Transverse colon (tissue), 4 donors: ENCODE measurements at regions not wholly inside any gene's neighbourhood (a gene's known extent, or its start where the extent isn't known, plus 50 kb on each side); places are given as distances from the start of the nearest gene placed in this dataset.

Experiments used
- DNase-seq: peaks from one replicate; pipeline ENCODE4 v3.0.0-alpha.2; 2019
- H3K27ac ChIP-seq, 4 donors: fragments of 200-600 bp; sonication (generic); 2 replicates each; pipeline ENCODE4 v1.5.1; 2016 to 2018; ENCODE audit warnings: inconsistent platforms in 4 of 4
- H3K27me3 ChIP-seq: fragments of 200-600 bp; sonication (generic); 2 replicates; pipeline ENCODE4 v1.5.1; 2017; ENCODE audit warnings: inconsistent platforms
- H3K36me3 ChIP-seq, 4 donors: fragments of 200-600 bp; sonication (generic); 2 replicates each; pipeline ENCODE4 v1.5.1; 2017 to 2019; ENCODE audit warnings: inconsistent platforms in 4 of 4
- H3K4me1 ChIP-seq, 4 donors: fragments of 200-600 bp; sonication (generic); 2 replicates each; pipeline ENCODE4 v1.5.1; 2017 to 2020; ENCODE audit warnings: inconsistent platforms in 4 of 4
- H3K4me3 ChIP-seq, 4 donors: fragments of 200-600 bp; sonication (generic); 1 replicate in 1 of 4; 2 replicates in 3 of 4; pipeline versions ENCODE4 v1.5.1 to v1.6.1; 2017 to 2019; ENCODE audit warnings: inconsistent platforms in 4 of 4
- H3K9me3 ChIP-seq, 2 donors: fragments of 200-600 bp; sonication (generic); 2 replicates each; pipeline ENCODE4 v1.5.1; 2017 to 2019; ENCODE audit warnings: inconsistent platforms in 2 of 2
- EP300 ChIP-seq: sonication (generic); formaldehyde crosslinking; IDR thresholded peaks from one replicate; pipeline ENCODE4 v1.6.1; 2017; ENCODE audit warnings: antibody characterized with exemption, low read depth
- POLR2A ChIP-seq: fragments of 450-650 bp; IDR thresholded peaks from one replicate; pipeline ENCODE4 v1.6.1; 2016; ENCODE audit warnings: antibody characterized with exemption, mild to moderate bottlenecking, moderate library complexity
- POLR2AphosphoS5 ChIP-seq, 3 donors: sonication (generic); formaldehyde crosslinking; IDR thresholded peaks; one replicate each; pipeline ENCODE4 v1.6.1; 2016; ENCODE audit warnings: antibody characterized with exemption in 3 of 3
- WGBS, 2 donors: methylation state at CpG; one replicate each; pipeline ENCODE4 v1.1.5; 2018; ENCODE audit warnings: low coverage in 1 of 2; 5-methylcytosine and 5-hydroxymethylcytosine counted together
- in situ Hi-C, 4 donors: fragments of 200-750 bp; cut with MboI; loops; one replicate each; pipeline versions ENCODE4 v1.15.0 to v1.15.1; 2017; ENCODE audit warnings: low sequenced_read_pairs in 3 of 4, low pct_ligation_motif_present in 1 of 4, low pct_unique_long_range_greater_than_20kb in 1 of 4
- intact Hi-C: fragments of 100-400 bp; cut with DNase I; formaldehyde crosslinking; loops from one replicate; pipeline ENCODE4 v1.15.1; 2023; ENCODE audit warnings: low total_unique reads
- TF ChIP-seq, protein P1 (sequence below), 5 experiments: fragments of 200-600 bp in 3 of 5; fragments of 450-650 bp in 2 of 5; sonication (generic) in 3 of 5; IDR thresholded peaks; 1 replicate in 2 of 5; 2 replicates in 3 of 5; pipeline ENCODE4 v1.5.1; 2016 to 2017; ENCODE audit warnings: antibody characterized with exemption in 5 of 5, inconsistent platforms in 3 of 5, mild to moderate bottlenecking in 2 of 5, moderate library complexity in 1 of 5

DNA sequence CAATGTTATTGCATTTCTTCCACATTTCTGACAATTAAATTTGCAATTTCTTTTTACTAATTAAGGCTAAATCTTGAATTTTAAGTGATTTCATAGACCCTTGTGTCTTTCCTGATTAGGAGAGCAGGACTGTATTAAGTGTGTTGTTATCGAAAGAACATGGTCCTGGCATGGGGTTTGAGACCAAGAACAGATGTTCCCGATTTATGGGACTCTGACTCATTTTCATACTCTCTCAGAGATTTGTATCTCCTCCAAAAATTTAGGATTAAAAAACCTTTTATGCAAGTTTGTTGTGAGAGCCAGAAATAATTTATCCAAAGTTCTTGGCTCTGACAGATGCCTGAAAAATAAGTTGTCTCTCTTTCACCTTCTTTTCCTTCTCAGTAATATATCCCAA lies 589.3 kb upstream of the ARGLU1 start:
- TF ChIP-seq POLR2AphosphoS5 (IDR thresholded peaks at IDR 0.05) (no peak), POLR2A (no peak), EP300 (no peak)
- TF ChIP-seq, protein P1, sequence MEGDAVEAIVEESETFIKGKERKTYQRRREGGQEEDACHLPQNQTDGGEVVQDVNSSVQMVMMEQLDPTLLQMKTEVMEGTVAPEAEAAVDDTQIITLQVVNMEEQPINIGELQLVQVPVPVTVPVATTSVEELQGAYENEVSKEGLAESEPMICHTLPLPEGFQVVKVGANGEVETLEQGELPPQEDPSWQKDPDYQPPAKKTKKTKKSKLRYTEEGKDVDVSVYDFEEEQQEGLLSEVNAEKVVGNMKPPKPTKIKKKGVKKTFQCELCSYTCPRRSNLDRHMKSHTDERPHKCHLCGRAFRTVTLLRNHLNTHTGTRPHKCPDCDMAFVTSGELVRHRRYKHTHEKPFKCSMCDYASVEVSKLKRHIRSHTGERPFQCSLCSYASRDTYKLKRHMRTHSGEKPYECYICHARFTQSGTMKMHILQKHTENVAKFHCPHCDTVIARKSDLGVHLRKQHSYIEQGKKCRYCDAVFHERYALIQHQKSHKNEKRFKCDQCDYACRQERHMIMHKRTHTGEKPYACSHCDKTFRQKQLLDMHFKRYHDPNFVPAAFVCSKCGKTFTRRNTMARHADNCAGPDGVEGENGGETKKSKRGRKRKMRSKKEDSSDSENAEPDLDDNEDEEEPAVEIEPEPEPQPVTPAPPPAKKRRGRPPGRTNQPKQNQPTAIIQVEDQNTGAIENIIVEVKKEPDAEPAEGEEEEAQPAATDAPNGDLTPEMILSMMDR (IDR thresholded peaks at IDR 0.05), result no peak
- 65 to 66% methylated on average over 2 of the region's 2 CpGs for WGBS, 2 donors
- Histone ChIP-seq H3K9me3 (no peaks in the 10 kb centered on the region), H3K4me1 (no peaks in the 10 kb centered on the region), H3K4me3 (no peak overlapping the region), H3K27me3 (no peaks in the 10 kb centered on the region), H3K27ac (no peak overlapping the region), H3K36me3 (no peaks in the 10 kb centered on the region)
- in situ Hi-C loops, result no loop called here
- DNase-seq, result no peak
- intact Hi-C loops, result no loop called here

DNA sequence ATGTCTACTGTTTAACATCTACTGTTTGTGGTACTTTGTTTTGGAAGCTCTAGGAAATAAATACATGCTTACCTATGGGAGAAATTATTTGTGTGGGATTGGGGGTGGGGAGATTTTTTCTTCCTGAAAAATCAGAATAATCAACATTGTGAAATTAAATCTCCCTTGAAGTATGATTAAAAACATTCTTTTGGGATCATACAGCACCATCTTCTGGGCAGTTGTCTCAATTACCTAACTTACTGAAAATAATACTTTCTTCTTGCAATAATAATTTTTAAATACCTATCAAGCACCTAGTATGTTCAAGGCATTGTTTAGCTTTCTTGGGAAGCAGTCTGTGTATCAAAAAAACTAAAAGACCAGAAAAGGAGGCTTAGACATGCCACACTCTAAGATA lies 576.5 kb upstream of the ARGLU1 start:
- Histone ChIP-seq H3K27ac (no peak overlapping the region), H3K4me3 (no peak overlapping the region), H3K36me3 (no peaks in the 10 kb centered on the region), H3K9me3 (no peaks in the 10 kb centered on the region), H3K27me3 (no peaks in the 10 kb centered on the region), H3K4me1 (no peaks in the 10 kb centered on the region)
- TF ChIP-seq EP300 (no peak), POLR2A (no peak), POLR2AphosphoS5 (IDR thresholded peaks at IDR 0.05) (no peak)
- TF ChIP-seq, protein P1 (IDR thresholded peaks at IDR 0.05), result no peak
- in situ Hi-C loops, result no loop called here
- no peak for DNase-seq
- intact Hi-C loops, result no loop called here

GRCh38 chr13:107141767-107142166 lies 573.8 kb upstream of the ARGLU1 start:
- in situ Hi-C loops (no loop called here), intact Hi-C loops (no loop called here)
- TF ChIP-seq POLR2A (no peak), POLR2AphosphoS5 (IDR thresholded peaks at IDR 0.05) (no peak), EP300 (no peak)
- TF ChIP-seq, protein P1 (IDR thresholded peaks at IDR 0.05), result no peak
- WGBS, 2 donors, result 47 to 60% methylated on average over 3 of the region's 3 CpGs
- no peak overlapping the region for H3K27ac ChIP-seq
- no peak overlapping the region for H3K4me3 ChIP-seq
- DNase-seq, result no peak
- H3K9me3 ChIP-seq, result no peaks in the 10 kb centered on the region
- no peaks in the 10 kb centered on the region for H3K27me3 ChIP-seq
- H3K4me1 ChIP-seq, result no peaks in the 10 kb centered on the region
- H3K36me3 ChIP-seq, result no peaks in the 10 kb centered on the region

- H3K4me1 ChIP-seq, result no peaks in the 10 kb centered on the region
- no peak overlapping the region for H3K4me3 ChIP-seq
- no peak for DNase-seq
- H3K36me3 ChIP-seq, result no peaks in the 10 kb centered on the region
- H3K27me3 ChIP-seq, result no peaks in the 10 kb centered on the region
- 43 to 68% methylated on average over 1 of the region's 1 CpG for whole genome bisulfite sequencing, 2 donors
- TF ChIP-seq, protein P1 (IDR thresholded peaks at IDR 0.05), result no peak
- no peak for TF ChIP-seq EP300
- no peak for TF ChIP-seq POLR2AphosphoS5 (IDR thresholded peaks at IDR 0.05)
- no peak for TF ChIP-seq POLR2A
- intact Hi-C loops (no loop called here), in situ Hi-C loops (no loop called here)
- no peak overlapping the region for H3K27ac ChIP-seq
- no peaks in the 10 kb centered on the region for H3K9me3 ChIP-seq
These were observed 571.1 kb upstream of the ARGLU1 start for GRCh38 chr13:107139006-107139405.
